Left lung (tissue), 4 donors: ENCODE measurements at regions not wholly inside any gene's neighbourhood (a gene's known extent, or its start where the extent isn't known, plus 50 kb on each side); places are given as distances from the start of the nearest gene placed in this dataset.

Experiments used
- ATAC-seq: fragments of 200-7000 bp; cut with Tn5 transposase; one replicate; pipeline ENCODE4 v1.9.1; 2020; ENCODE audit warnings: moderate library complexity
- DNase-seq, 4 donors: peaks; one replicate each; pipeline ENCODE4 v3.0.0-alpha.2; 2013 to 2020
- H3K27ac ChIP-seq, 2 donors: fragments of 200-600 bp; sonication (generic) in 1 of 2; one replicate each; pipeline versions ENCODE4 v1.5.0 to v1.8.0; 2020 to 2021
- H3K27me3 ChIP-seq, 2 donors: fragments of 200-600 bp; sonication (generic) in 1 of 2; one replicate each; pipeline versions ENCODE4 v1.5.0 to v1.8.0; 2020 to 2021
- H3K36me3 ChIP-seq, 2 donors: fragments of 200-600 bp; sonication (generic) in 1 of 2; one replicate each; pipeline versions ENCODE4 v1.5.0 to v1.8.0; 2020 to 2021
- H3K4me1 ChIP-seq, 2 donors: fragments of 200-600 bp; one replicate each; pipeline ENCODE4 v1.8.0; 2021
- H3K4me3 ChIP-seq, 2 donors: fragments of 200-600 bp; sonication (generic) in 1 of 2; one replicate each; pipeline versions ENCODE4 v1.5.0 to v1.8.0; 2020 to 2021; ENCODE audit warnings: mild to moderate bottlenecking in 1 of 2
- H3K9me3 ChIP-seq, 2 donors: fragments of 200-600 bp; sonication (generic) in 1 of 2; one replicate each; pipeline versions ENCODE4 v1.5.0 to v1.8.0; 2020 to 2021
- CTCF ChIP-seq, 2 donors: fragments of 200-600 bp; sonication (generic) in 1 of 2; IDR thresholded peaks; one replicate each; pipeline versions ENCODE4 v1.5.0 to v1.8.0; 2021; ENCODE audit warnings: antibody characterized with exemption in 2 of 2
- intact Hi-C, 2 donors: fragments of 100-400 bp; cut with DNase I; formaldehyde crosslinking; loops; one replicate each; pipeline versions ENCODE4 v1.11.2 to v1.14.2; 2022
- donor health status: DM: no; HTN: yes; CAD: no.
- donor health status: DM: no; HTN: no; CAD: no.

GRCh38 chr17:72432881-72433280, 312.1 kb downstream of the SOX9 start:
- DNase-seq (no peak), ATAC-seq (no peak)
- intact Hi-C loops = no loop called here
- Histone ChIP-seq H3K4me3 (no peak overlapping the region), H3K4me1 (no peaks in the 10 kb centered on the region), H3K36me3 (no peaks in the 10 kb centered on the region), H3K27me3 (no peaks in the 10 kb centered on the region), H3K9me3 (no peaks in the 10 kb centered on the region), H3K27ac (no peak overlapping the region)
- no peak for TF ChIP-seq CTCF (IDR thresholded peaks at IDR 0.05)

- Histone ChIP-seq H3K36me3 (no peaks in the 10 kb centered on the region), H3K4me3 (no peak overlapping the region), H3K4me1 (no peaks in the 10 kb centered on the region), H3K9me3 (no peaks in the 10 kb centered on the region), H3K27me3 (no peaks in the 10 kb centered on the region), H3K27ac (no peak overlapping the region)
- no peak for TF ChIP-seq CTCF (IDR thresholded peaks at IDR 0.05)
- no peak for DNase-seq
- intact Hi-C loops = no loop called here
- no peak for ATAC-seq
These were observed 313.0 kb downstream of the SOX9 start for GRCh38 chr17:72433797-72434196.

- H3K36me3 ChIP-seq = no peaks in the 10 kb centered on the region
- no peaks in the 10 kb centered on the region for H3K27me3 ChIP-seq
- intact Hi-C loops = no loop called here
- no peaks in the 10 kb centered on the region for H3K9me3 ChIP-seq
- no peak overlapping the region for H3K27ac ChIP-seq
- DNase-seq = no peak
- H3K4me1 ChIP-seq = no peaks in the 10 kb centered on the region
- no peak for ATAC-seq
- no peak for TF ChIP-seq CTCF (IDR thresholded peaks at IDR 0.05)
- no peak overlapping the region for H3K4me3 ChIP-seq
These were observed 313.8 kb downstream of the SOX9 start for GRCh38 chr17:72434581-72434980.

- H3K27me3 ChIP-seq = no peaks in the 10 kb centered on the region
- intact Hi-C loops = no loop called here
- H3K9me3 ChIP-seq = no peaks in the 10 kb centered on the region
- H3K4me1 ChIP-seq = no peaks in the 10 kb centered on the region
- DNase-seq (no peak), ATAC-seq (no peak)
- no peak for TF ChIP-seq CTCF (IDR thresholded peaks at IDR 0.05)
- no peak overlapping the region for H3K27ac ChIP-seq
- no peaks in the 10 kb centered on the region for H3K36me3 ChIP-seq
- H3K4me3 ChIP-seq = no peak overlapping the region
These were observed 314.3 kb downstream of the SOX9 start for GRCh38 chr17:72434991-72435618.

GRCh38 chr17:72438783-72439182, 318.0 kb downstream of the SOX9 start:
- TF ChIP-seq CTCF (IDR thresholded peaks at IDR 0.05) = no peak
- Histone ChIP-seq H3K27me3 (no peaks in the 10 kb centered on the region), H3K9me3 (no peaks in the 10 kb centered on the region), H3K4me3 (no peak overlapping the region), H3K27ac (no peak overlapping the region), H3K4me1 (no peaks in the 10 kb centered on the region), H3K36me3 (no peaks in the 10 kb centered on the region)
- DNase-seq (no peak), ATAC-seq (no peak)
- intact Hi-C loops = no loop called here
